ENCODE measurements at regions not wholly inside any gene's neighbourhood (a gene's known extent, or its start where the extent isn't known, plus 50 kb on each side); places are given as distances from the start of the nearest gene placed in this dataset.

DNA sequence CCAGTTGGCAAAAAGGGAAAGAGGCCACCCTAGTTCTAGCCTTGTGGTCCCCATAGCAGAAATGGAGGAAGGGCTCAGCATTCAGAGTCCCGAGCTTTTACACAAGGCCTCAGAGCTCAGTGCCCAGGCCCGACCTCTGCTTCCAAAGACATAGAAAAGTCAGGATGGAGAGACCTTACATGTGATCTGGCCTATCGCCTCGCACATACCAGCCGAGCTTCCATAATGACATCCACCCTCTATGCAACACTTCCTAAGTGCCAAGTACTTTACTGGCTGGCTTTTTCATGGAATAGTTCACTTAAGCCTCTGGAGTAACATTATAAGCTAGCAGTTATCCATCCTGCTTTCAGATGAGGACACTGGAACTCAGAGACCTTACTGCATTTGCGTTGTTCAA, 275.9 kb downstream of the FAM43A start:
- H3K79me2 ChIP-seq (ENCODE audit: low read depth), result no peaks in the 10 kb centered on the region
- ChIA-PET POLR2A (ENCODE audit: unreplicated experiment) (no interaction called here), CTCF (no interaction called here)
- no peaks in the 10 kb centered on the region for H3K4me1 ChIP-seq (replicated peaks; ENCODE audit: insufficient read depth)
- H3K4me2 ChIP-seq, result no peak overlapping the region
- H3K36me3 ChIP-seq (ENCODE audit: low read depth), result no peaks in the 10 kb centered on the region
- H3K4me3 ChIP-seq, result no peak overlapping the region
- no peak overlapping the region for H2AFZ ChIP-seq
- DNase-seq, result no peak
- no peaks in the 10 kb centered on the region for H3K27me3 ChIP-seq (ENCODE audit: insufficient read depth, low read depth)
- no peak for TF ChIP-seq EZH2 (IDR thresholded peaks at IDR 0.05; ENCODE audit: low read depth)
- TF ChIP-seq, protein P1, sequence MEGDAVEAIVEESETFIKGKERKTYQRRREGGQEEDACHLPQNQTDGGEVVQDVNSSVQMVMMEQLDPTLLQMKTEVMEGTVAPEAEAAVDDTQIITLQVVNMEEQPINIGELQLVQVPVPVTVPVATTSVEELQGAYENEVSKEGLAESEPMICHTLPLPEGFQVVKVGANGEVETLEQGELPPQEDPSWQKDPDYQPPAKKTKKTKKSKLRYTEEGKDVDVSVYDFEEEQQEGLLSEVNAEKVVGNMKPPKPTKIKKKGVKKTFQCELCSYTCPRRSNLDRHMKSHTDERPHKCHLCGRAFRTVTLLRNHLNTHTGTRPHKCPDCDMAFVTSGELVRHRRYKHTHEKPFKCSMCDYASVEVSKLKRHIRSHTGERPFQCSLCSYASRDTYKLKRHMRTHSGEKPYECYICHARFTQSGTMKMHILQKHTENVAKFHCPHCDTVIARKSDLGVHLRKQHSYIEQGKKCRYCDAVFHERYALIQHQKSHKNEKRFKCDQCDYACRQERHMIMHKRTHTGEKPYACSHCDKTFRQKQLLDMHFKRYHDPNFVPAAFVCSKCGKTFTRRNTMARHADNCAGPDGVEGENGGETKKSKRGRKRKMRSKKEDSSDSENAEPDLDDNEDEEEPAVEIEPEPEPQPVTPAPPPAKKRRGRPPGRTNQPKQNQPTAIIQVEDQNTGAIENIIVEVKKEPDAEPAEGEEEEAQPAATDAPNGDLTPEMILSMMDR (conservative IDR thresholded peaks at IDR 0.05), result no peak
- intact Hi-C loops (cut with micrococcal nuclease; ENCODE audit: unreplicated experiment), result no loop called here
- no peaks in the 10 kb centered on the region for H4K20me1 ChIP-seq (ENCODE audit: insufficient read depth)
- no peaks in the 10 kb centered on the region for H3F3A ChIP-seq (ENCODE audit: insufficient read depth, low read depth)
- no peaks in the 10 kb centered on the region for H3K9me3 ChIP-seq (ENCODE audit: insufficient read depth, low read depth)
- no peak overlapping the region for H3K27ac ChIP-seq
- no TSS peak for BruUV-seq (replicated peaks)
- H3K9me2 ChIP-seq (ENCODE audit: insufficient read depth), result no peaks in the 10 kb centered on the region

DNA sequence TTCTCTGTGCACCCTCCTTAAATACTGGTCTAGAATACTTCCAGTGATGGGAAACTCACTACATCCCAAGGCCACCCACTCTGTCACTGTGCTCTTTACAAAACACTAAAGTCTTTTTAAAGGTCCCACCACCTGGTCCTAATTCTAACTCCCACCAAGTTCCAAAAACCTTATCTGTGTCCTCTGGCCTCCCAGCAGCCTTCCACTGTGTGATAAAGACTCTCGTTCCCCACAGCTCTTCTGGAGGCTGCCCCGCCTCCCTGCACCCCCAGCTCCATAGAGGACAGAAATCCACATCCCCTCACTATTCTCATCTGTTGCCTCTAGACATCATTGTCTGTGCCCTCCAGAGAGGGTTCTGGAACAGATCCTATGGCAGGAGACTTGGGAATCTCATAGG, 276.4 kb downstream of the FAM43A start:
- H3K9me3 ChIP-seq (ENCODE audit: insufficient read depth, low read depth), result no peaks in the 10 kb centered on the region
- ChIA-PET POLR2A (ENCODE audit: unreplicated experiment) (no interaction called here), CTCF (no interaction called here)

GRCh38 chr3:194964809-194965208, 279.1 kb downstream of the FAM43A start:
- Histone ChIP-seq H3K4me1 (replicated peaks; ENCODE audit: insufficient read depth) (no peaks in the 10 kb centered on the region), H3F3A (ENCODE audit: insufficient read depth, low read depth) (no peaks in the 10 kb centered on the region), H4K20me1 (ENCODE audit: insufficient read depth) (no peaks in the 10 kb centered on the region), H3K4me2 (no peak overlapping the region), H2AFZ (no peak overlapping the region), H3K79me2 (ENCODE audit: low read depth) (no peaks in the 10 kb centered on the region), H3K9me2 (ENCODE audit: insufficient read depth) (no peaks in the 10 kb centered on the region), H3K36me3 (ENCODE audit: low read depth) (no peaks in the 10 kb centered on the region), H3K4me3 (no peak overlapping the region), H3K27ac (no peak overlapping the region), H3K9me3 (ENCODE audit: insufficient read depth, low read depth) (no peaks in the 10 kb centered on the region), H3K27me3 (ENCODE audit: insufficient read depth, low read depth) (peaks cover 18% of the 10 kb centered on the region)
- ChIA-PET CTCF (no interaction called here), POLR2A (ENCODE audit: unreplicated experiment) (no interaction called here)
- no TSS peak for BruUV-seq (replicated peaks)
- DNase-seq, result no peak
- intact Hi-C loops (cut with micrococcal nuclease; ENCODE audit: unreplicated experiment), result no loop called here
- TF ChIP-seq, protein P1 (conservative IDR thresholded peaks at IDR 0.05), result 0 out of 2 replicates have a peak, but pooled peaks have one; percentile 40
- TF ChIP-seq EZH2 (IDR thresholded peaks at IDR 0.05; ENCODE audit: low read depth), result no peak

More for the DNA sequence above, 276.4 kb downstream of the FAM43A start:
- Histone ChIP-seq H3K9me2 (ENCODE audit: insufficient read depth) (no peaks in the 10 kb centered on the region), H3K36me3 (ENCODE audit: low read depth) (no peaks in the 10 kb centered on the region), H3K27me3 (ENCODE audit: insufficient read depth, low read depth) (peaks cover 4% of the 10 kb centered on the region; the same call in 1 of the 2 replicates), H3K4me1 (replicated peaks; ENCODE audit: insufficient read depth) (no peaks in the 10 kb centered on the region), H4K20me1 (ENCODE audit: insufficient read depth) (no peaks in the 10 kb centered on the region), H3K79me2 (ENCODE audit: low read depth) (no peaks in the 10 kb centered on the region), H3K4me2 (no peak overlapping the region), H3K4me3 (no peak overlapping the region), H3F3A (ENCODE audit: insufficient read depth, low read depth) (no peaks in the 10 kb centered on the region), H3K27ac (no peak overlapping the region), H2AFZ (no peak overlapping the region)
- no peak for DNase-seq
- TF ChIP-seq, protein P1 (conservative IDR thresholded peaks at IDR 0.05), result no peak
- TF ChIP-seq EZH2 (IDR thresholded peaks at IDR 0.05; ENCODE audit: low read depth), result no peak
- BruUV-seq (replicated peaks), result no TSS peak
- intact Hi-C loops (cut with micrococcal nuclease; ENCODE audit: unreplicated experiment), result no loop called here
